Panc1 (cell line): ENCODE measurements at regions not wholly inside any gene's neighbourhood (a gene's known extent, or its start where the extent isn't known, plus 50 kb on each side); places are given as distances from the start of the nearest gene placed in this dataset.

Experiments used
- ATAC-seq: fragments of 200-7000 bp; cut with Tn5 transposase; 2 replicates; pipeline ENCODE4 v1.9.1; 2020; ENCODE audit warnings: mild to moderate bottlenecking, moderate library complexity
- BruUV-seq: library from RNA; stranded (reverse); fragments of 400-500 nt; replicated peaks from 2 replicates; lab custom pipeline; 2021; lab: Mats Ljungman, UMichigan
- CTCF ChIA-PET: fragments of 300-600 bp; sonication (Branson Sonifier 250); formaldehyde crosslinking; loops from one replicate; lab custom pipeline; 2022; ENCODE audit warnings: antibody characterized with exemption; lab: Charles Lee
- POLR2A ChIA-PET: fragments of 300-600 bp; sonication (Branson Sonifier 250); formaldehyde crosslinking; loops from one replicate; lab custom pipeline; 2022; ENCODE audit warnings: antibody characterized with exemption; lab: Charles Lee
- DNase-seq: peaks from one replicate; pipeline ENCODE4 v3.0.0-alpha.2; 2010; ENCODE audit warnings: low read depth, low spot score
- H3K27ac ChIP-seq: 2 replicates; pipeline ENCODE4 v1.5.1; 2011; ENCODE audit warnings: mild to moderate bottlenecking, low read length, inconsistent platforms
- H3K27me3 ChIP-seq: fragments of 200-500 bp; sonication (Bioruptor generic); 2 replicates; pipeline ENCODE4 v1.6.0; 2014; ENCODE audit warnings: low read length, inconsistent platforms; ENCODE audit not compliant: control insufficient read depth, insufficient read depth
- H3K36me3 ChIP-seq: fragments of 200-500 bp; sonication (Bioruptor generic); 2 replicates; pipeline ENCODE4 v1.5.1; 2014; ENCODE audit warnings: inconsistent platforms, mild to moderate bottlenecking, low read length, moderate library complexity; ENCODE audit not compliant: control insufficient read depth, insufficient read depth
- H3K4me1 ChIP-seq: 2 replicates; pipeline ENCODE4 v1.5.1; 2011; ENCODE audit warnings: inconsistent platforms, mild to moderate bottlenecking, low read length, moderate library complexity; ENCODE audit not compliant: control insufficient read depth, insufficient read depth
- H3K4me3 ChIP-seq, 2 experiments: 2 replicates each; pipeline ENCODE4 v1.5.1; 2011 to 2012; ENCODE audit warnings: low read depth in 2 of 2, low read length in 2 of 2, mild to moderate bottlenecking in 2 of 2, inconsistent platforms in 1 of 2, moderate library complexity in 1 of 2
- H3K9me3 ChIP-seq: fragments of 200-500 bp; sonication (Bioruptor generic); 2 replicates; pipeline ENCODE4 v1.5.1; 2014; ENCODE audit warnings: low read depth, mild to moderate bottlenecking, inconsistent platforms, low read length, moderate library complexity; ENCODE audit not compliant: control insufficient read depth, insufficient read depth
- POLR2AphosphoS5 ChIP-seq: IDR thresholded peaks from 2 replicates; pipeline ENCODE4 v1.6.1; 2012; ENCODE audit warnings: mild to moderate bottlenecking, low read depth, low read length, moderate library complexity
- SIN3A ChIP-seq: IDR thresholded peaks from 2 replicates; pipeline ENCODE4 v1.6.1; 2012; ENCODE audit warnings: low read depth, mild to moderate bottlenecking, low read length, moderate library complexity, borderline replicate concordance; ENCODE audit not compliant: insufficient read depth
- TCF7L2 ChIP-seq: IDR thresholded peaks from 2 replicates; pipeline ENCODE4 v1.6.1; 2011; ENCODE audit warnings: mild to moderate bottlenecking, low read depth, low read length, inconsistent platforms
- in situ Hi-C: cut with HindIII; loops from 2 replicates; pipeline ENCODE4 v1.10.0; 2016; ENCODE audit warnings: low sequenced_read_pairs, low pct_unique_long_range_greater_than_20kb
- intact Hi-C: fragments of 100-400 bp; cut with micrococcal nuclease; formaldehyde crosslinking; loops from one replicate; pipeline ENCODE4 v1.10.0; 2022; ENCODE audit not compliant: unreplicated experiment
- TF ChIP-seq, protein P1 (sequence below): fragments of 450-650 bp; IDR thresholded peaks from 2 replicates; pipeline ENCODE4 v1.5.1; 2017; ENCODE audit warnings: mild to moderate bottlenecking
- TF ChIP-seq, protein P2 (sequence below), 2 experiments: IDR thresholded peaks; 2 replicates each; pipeline ENCODE4 v1.6.1; 2011 to 2012; ENCODE audit warnings: low read depth in 2 of 2, control low read depth in 1 of 2, low read length in 1 of 2, mild to moderate bottlenecking in 1 of 2, moderate library complexity in 1 of 2; ENCODE audit not compliant: insufficient read depth in 1 of 2

DNA sequence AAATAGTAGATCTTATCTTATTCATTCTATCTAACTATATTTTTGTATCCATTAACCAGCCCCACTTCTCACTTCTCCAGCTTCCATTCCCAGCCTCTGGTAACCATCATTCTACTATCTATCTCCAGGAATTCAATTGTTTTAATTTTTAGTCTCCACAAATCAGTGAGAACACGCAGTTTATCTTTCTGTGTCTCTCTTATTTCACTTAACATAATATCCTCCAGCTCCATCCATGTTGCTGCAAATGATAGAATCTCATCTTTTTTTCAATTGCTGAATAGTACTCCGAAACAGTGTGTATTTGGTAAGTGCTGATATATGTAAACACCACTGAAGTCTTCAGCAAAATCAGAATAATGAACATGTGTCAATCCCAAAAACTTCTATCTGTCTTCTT, 587.2 kb upstream of the ATP2B1 start:
- intact Hi-C loops = no loop called here
- H3K27me3 ChIP-seq = no peaks in the 10 kb centered on the region

DNA sequence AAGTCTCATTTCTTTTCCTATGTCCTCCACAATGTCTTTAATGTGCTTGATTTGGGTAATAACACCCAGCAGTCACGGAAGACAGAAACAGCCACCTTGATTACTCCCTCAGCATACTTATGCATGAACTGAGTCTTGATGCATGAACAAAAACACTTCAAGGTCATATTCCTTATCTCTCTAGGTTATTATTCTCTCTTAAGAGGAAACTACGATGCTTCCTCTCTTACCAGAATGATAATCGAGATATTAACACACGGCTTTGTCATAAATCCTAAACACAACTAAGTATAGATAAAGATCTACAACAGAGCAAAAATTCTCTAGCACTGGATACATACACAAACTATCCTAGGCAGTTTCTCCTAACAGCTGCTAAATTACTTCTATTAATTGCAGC, 583.5 kb upstream of the ATP2B1 start:
- POLR2A ChIA-PET = no interaction called here
- in situ Hi-C loops (no loop called here), intact Hi-C loops (no loop called here)
- H3K4me1 ChIP-seq = no peaks in the 10 kb centered on the region
- CTCF ChIA-PET = no interaction called here
- BruUV-seq = no TSS peak
- no peak overlapping the region for H3K27ac ChIP-seq
- H3K9me3 ChIP-seq = peaks cover 7% of the 10 kb centered on the region; the same call in 1 of the 2 replicates
- TF ChIP-seq, protein P1, sequence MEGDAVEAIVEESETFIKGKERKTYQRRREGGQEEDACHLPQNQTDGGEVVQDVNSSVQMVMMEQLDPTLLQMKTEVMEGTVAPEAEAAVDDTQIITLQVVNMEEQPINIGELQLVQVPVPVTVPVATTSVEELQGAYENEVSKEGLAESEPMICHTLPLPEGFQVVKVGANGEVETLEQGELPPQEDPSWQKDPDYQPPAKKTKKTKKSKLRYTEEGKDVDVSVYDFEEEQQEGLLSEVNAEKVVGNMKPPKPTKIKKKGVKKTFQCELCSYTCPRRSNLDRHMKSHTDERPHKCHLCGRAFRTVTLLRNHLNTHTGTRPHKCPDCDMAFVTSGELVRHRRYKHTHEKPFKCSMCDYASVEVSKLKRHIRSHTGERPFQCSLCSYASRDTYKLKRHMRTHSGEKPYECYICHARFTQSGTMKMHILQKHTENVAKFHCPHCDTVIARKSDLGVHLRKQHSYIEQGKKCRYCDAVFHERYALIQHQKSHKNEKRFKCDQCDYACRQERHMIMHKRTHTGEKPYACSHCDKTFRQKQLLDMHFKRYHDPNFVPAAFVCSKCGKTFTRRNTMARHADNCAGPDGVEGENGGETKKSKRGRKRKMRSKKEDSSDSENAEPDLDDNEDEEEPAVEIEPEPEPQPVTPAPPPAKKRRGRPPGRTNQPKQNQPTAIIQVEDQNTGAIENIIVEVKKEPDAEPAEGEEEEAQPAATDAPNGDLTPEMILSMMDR = no peak
- TF ChIP-seq TCF7L2 = no peak
- TF ChIP-seq, protein P2, sequence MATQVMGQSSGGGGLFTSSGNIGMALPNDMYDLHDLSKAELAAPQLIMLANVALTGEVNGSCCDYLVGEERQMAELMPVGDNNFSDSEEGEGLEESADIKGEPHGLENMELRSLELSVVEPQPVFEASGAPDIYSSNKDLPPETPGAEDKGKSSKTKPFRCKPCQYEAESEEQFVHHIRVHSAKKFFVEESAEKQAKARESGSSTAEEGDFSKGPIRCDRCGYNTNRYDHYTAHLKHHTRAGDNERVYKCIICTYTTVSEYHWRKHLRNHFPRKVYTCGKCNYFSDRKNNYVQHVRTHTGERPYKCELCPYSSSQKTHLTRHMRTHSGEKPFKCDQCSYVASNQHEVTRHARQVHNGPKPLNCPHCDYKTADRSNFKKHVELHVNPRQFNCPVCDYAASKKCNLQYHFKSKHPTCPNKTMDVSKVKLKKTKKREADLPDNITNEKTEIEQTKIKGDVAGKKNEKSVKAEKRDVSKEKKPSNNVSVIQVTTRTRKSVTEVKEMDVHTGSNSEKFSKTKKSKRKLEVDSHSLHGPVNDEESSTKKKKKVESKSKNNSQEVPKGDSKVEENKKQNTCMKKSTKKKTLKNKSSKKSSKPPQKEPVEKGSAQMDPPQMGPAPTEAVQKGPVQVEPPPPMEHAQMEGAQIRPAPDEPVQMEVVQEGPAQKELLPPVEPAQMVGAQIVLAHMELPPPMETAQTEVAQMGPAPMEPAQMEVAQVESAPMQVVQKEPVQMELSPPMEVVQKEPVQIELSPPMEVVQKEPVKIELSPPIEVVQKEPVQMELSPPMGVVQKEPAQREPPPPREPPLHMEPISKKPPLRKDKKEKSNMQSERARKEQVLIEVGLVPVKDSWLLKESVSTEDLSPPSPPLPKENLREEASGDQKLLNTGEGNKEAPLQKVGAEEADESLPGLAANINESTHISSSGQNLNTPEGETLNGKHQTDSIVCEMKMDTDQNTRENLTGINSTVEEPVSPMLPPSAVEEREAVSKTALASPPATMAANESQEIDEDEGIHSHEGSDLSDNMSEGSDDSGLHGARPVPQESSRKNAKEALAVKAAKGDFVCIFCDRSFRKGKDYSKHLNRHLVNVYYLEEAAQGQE (IDR thresholded peaks at IDR 0.05; ENCODE audit: insufficient read depth in 1 of 2, low read depth in 2 of 2, low read length in 1 of 2) = no peak
- TF ChIP-seq SIN3A = no peak
- TF ChIP-seq POLR2AphosphoS5 = no peak
- no peaks in the 10 kb centered on the region for H3K36me3 ChIP-seq
- H3K27me3 ChIP-seq = no peaks in the 10 kb centered on the region
- no peak for DNase-seq
- ATAC-seq = no peak
- no peak overlapping the region for H3K4me3 ChIP-seq

More for the DNA sequence above, 587.2 kb upstream of the ATP2B1 start:
- Histone ChIP-seq H3K27ac (no peak overlapping the region), H3K36me3 (no peaks in the 10 kb centered on the region), H3K4me1 (no peaks in the 10 kb centered on the region), H3K4me3 (no peak overlapping the region), H3K9me3 (no peaks in the 10 kb centered on the region)
- ATAC-seq = no peak
- DNase-seq = no peak
- in situ Hi-C loops = no loop called here
- CTCF ChIA-PET = no interaction called here
- POLR2A ChIA-PET = no interaction called here
- no TSS peak for BruUV-seq
- TF ChIP-seq, protein P1 = no peak
- TF ChIP-seq, protein P2 (IDR thresholded peaks at IDR 0.05; ENCODE audit: insufficient read depth in 1 of 2, low read depth in 2 of 2, low read length in 1 of 2) = no peak
- no peak for TF ChIP-seq TCF7L2
- TF ChIP-seq POLR2AphosphoS5 = no peak
- TF ChIP-seq SIN3A = no peak
